GM12878 (cell line): ENCODE measurements at regions not wholly inside any gene's neighbourhood (a gene's known extent, or its start where the extent isn't known, plus 50 kb on each side); places are given as distances from the start of the nearest gene placed in this dataset.

ENCODE experiments used
- ATAC-seq: fragments of 200-7000 bp; cut with Tn5 transposase; 3 replicates; pipeline ENCODE4 v1.9.1; 2020; ENCODE audit warnings: mild to moderate bottlenecking, moderate library complexity
- BruUV-seq: library from RNA; stranded (reverse); fragments of 400-500 nt; replicated peaks from 2 replicates; lab custom pipeline; 2021; lab: Mats Ljungman, UMichigan
- CTCF ChIA-PET: fragments of 300-600 bp; sonication (Branson Sonifier 250); formaldehyde crosslinking; extraction: SDS; loops from one replicate; lab custom pipeline; 2021; ENCODE audit warnings: inconsistent platforms; lab: Yijun Ruan, JAX
- POLR2A ChIA-PET: fragments of 350-600 bp; formaldehyde crosslinking; extraction: SDS; loops from one replicate; lab custom pipeline; 2021; ENCODE audit warnings: inconsistent platforms; lab: Charles Lee
- RAD21 ChIA-PET: fragments of 300-600 bp; sonication (Branson Sonifier 250); formaldehyde crosslinking; loops from one replicate; lab custom pipeline; 2023; ENCODE audit warnings: antibody characterized with exemption; ENCODE audit not compliant: unreplicated experiment; lab: Charles Lee
- SMC1A ChIA-PET: fragments of 300-600 bp; sonication (Branson Sonifier 250); formaldehyde crosslinking; loops from one replicate; lab custom pipeline; 2023; ENCODE audit not compliant: unreplicated experiment, uncharacterized antibody; lab: Charles Lee
- DNase-seq: peaks from one replicate; pipeline ENCODE4 v3.0.0-alpha.2; 2011; ENCODE audit warnings: low read depth, low spot score
- FAIRE-seq: peaks from 3 replicates; lab custom pipeline; 2011; peaks lifted over from hg19 to GRCh38; lab: Jason Lieb, UNC
- H2AFZ ChIP-seq: 2 replicates; pipeline ENCODE4 v1.6.0; 2011; ENCODE audit warnings: low read depth, low read length, control low read depth; ENCODE audit not compliant: control insufficient read depth
- H3K27ac ChIP-seq: 2 replicates; pipeline ENCODE4 v1.5.1; 2011; ENCODE audit warnings: control low read depth; ENCODE audit not compliant: control insufficient read depth, insufficient read depth
- H3K27me3 ChIP-seq, 2 experiments: replicated peaks in 1 of 2; 2 replicates each; pipeline versions ENCODE4 v1.6.0 to v1.6.1; 2011; ENCODE audit warnings: low read length in 1 of 2; ENCODE audit not compliant: control insufficient read depth in 2 of 2, insufficient read depth in 2 of 2
- H3K36me3 ChIP-seq, 2 experiments: 2 replicates each; pipeline ENCODE4 v1.5.1; 2011; ENCODE audit warnings: low read length in 1 of 2; ENCODE audit not compliant: control insufficient read depth in 2 of 2, insufficient read depth in 2 of 2
- H3K4me1 ChIP-seq: 2 replicates; pipeline ENCODE4 v1.6.1; 2011; ENCODE audit warnings: mild to moderate bottlenecking, low read length, moderate library complexity, mixed read lengths; ENCODE audit not compliant: control insufficient read depth, insufficient read depth
- H3K4me2 ChIP-seq: 2 replicates; pipeline ENCODE4 v1.6.0; 2011; ENCODE audit warnings: control low read depth; ENCODE audit not compliant: control insufficient read depth, insufficient read depth
- H3K4me3 ChIP-seq: fragments of 200-600 bp; sonication (generic); 2 replicates; pipeline ENCODE4 v1.5.1; 2016
- H3K79me2 ChIP-seq: 2 replicates; pipeline ENCODE4 v1.6.0; 2011; ENCODE audit warnings: low read length; ENCODE audit not compliant: control insufficient read depth, insufficient read depth
- H3K9ac ChIP-seq: 2 replicates; pipeline ENCODE4 v1.8.0; 2011; ENCODE audit warnings: low read length, control low read depth, mixed read lengths; ENCODE audit not compliant: control insufficient read depth, insufficient read depth
- H3K9me3 ChIP-seq: replicated peaks from 3 replicates; pipeline ENCODE4 v1.5.1; 2011; ENCODE audit warnings: mild to moderate bottlenecking, low read length; ENCODE audit not compliant: control insufficient read depth, insufficient read depth
- H4K20me1 ChIP-seq: 2 replicates; pipeline ENCODE4 v1.6.0; 2011; ENCODE audit not compliant: control insufficient read depth, insufficient read depth
- CHD1 ChIP-seq: IDR thresholded peaks from 2 replicates; pipeline ENCODE4 v1.6.1; 2012; ENCODE audit warnings: low read depth, low read length, improper control_type of control experiment
- CHD4 ChIP-seq: fragments of 200-600 bp; sonication (generic); IDR thresholded peaks from 2 replicates; pipeline ENCODE4 v1.6.1; 2016; ENCODE audit warnings: mild to moderate bottlenecking
- HDGF ChIP-seq: fragments of 450-650 bp; IDR thresholded peaks from 2 replicates; pipeline ENCODE4 v1.6.1; 2016; ENCODE audit warnings: antibody characterized with exemption
- JUND ChIP-seq: IDR thresholded peaks from 2 replicates; pipeline ENCODE4 v1.6.1; 2012; ENCODE audit warnings: low read depth, mild to moderate bottlenecking, low read length, improper control_type of control experiment, moderate library complexity
- KAT2A ChIP-seq: conservative IDR thresholded peaks from 2 replicates; pipeline ENCODE4 v1.6.1; 2011; ENCODE audit warnings: low read depth, low read length; ENCODE audit not compliant: control insufficient read depth
- MYC ChIP-seq: IDR thresholded peaks from 2 replicates; pipeline ENCODE4 v1.6.1; 2011; ENCODE audit warnings: mild to moderate bottlenecking, low read length, moderate library complexity, inconsistent platforms; ENCODE audit not compliant: insufficient read depth, insufficient replicate concordance, insufficient read length, severe bottlenecking
- NFIC ChIP-seq: IDR thresholded peaks from 2 replicates; pipeline ENCODE4 v1.6.1; 2012; ENCODE audit warnings: low read depth, mild to moderate bottlenecking, inconsistent platforms, low read length, moderate library complexity
- PAX5 ChIP-seq: IDR thresholded peaks from 2 replicates; pipeline ENCODE4 v1.6.1; 2011; ENCODE audit warnings: low read depth, low read length, borderline replicate concordance
- PAX8 ChIP-seq: fragments of 450-650 bp; IDR thresholded peaks from 2 replicates; pipeline ENCODE4 v1.6.1; 2017; ENCODE audit warnings: mild to moderate bottlenecking, moderate library complexity
- SUPT20H ChIP-seq: IDR thresholded peaks from 2 replicates; pipeline ENCODE4 v1.6.1; 2011; ENCODE audit warnings: low read depth, mild to moderate bottlenecking, low read length, moderate library complexity, borderline replicate concordance; ENCODE audit not compliant: control insufficient read depth
- YY1 ChIP-seq: IDR thresholded peaks from 2 replicates; pipeline ENCODE4 v1.6.1; 2011; ENCODE audit warnings: low read depth, mild to moderate bottlenecking, low read length
- WGBS: methylation state at CpG from one replicate; pipeline ENCODE4 v1.1.6; 2016; ENCODE audit warnings: low lambda C conversion rate; ENCODE audit not compliant: insufficient replicate concordance, insufficient coverage; ENCODE audit errors: missing lambda C conversion rate; 5-methylcytosine and 5-hydroxymethylcytosine counted together
- in situ Hi-C: fragments of 300-500 bp; cut with MboI; formaldehyde crosslinking; loops from 9 replicates; pipeline ENCODE4 v1.14.3; 2018; ENCODE audit warnings: mixed read lengths
- intact Hi-C: fragments of 100-400 bp; cut with micrococcal nuclease; formaldehyde crosslinking; loops from one replicate; pipeline ENCODE4 v1.14.2; 2022; ENCODE audit not compliant: unreplicated experiment
- TF ChIP-seq, protein P1 (sequence below): fragments of 150-350 bp; IDR thresholded peaks from 2 replicates; pipeline ENCODE4 v1.6.1; 2016; ENCODE audit warnings: low read depth, low read length

- Histone ChIP-seq H3K79me2 (no peaks in the 10 kb centered on the region), H4K20me1 (no peaks in the 10 kb centered on the region), H3K27ac (no peak overlapping the region), H3K9ac (no peak overlapping the region), H3K4me3 (no peak overlapping the region), H3K4me1 (no peaks in the 10 kb centered on the region), H3K36me3 (no peaks in the 10 kb centered on the region), H3K9me3 (no peaks in the 10 kb centered on the region), H2AFZ (no peak overlapping the region), H3K27me3 (no peaks in the 10 kb centered on the region; a peak in 1 of 4 replicates), H3K4me2 (no peak overlapping the region)
- DNase-seq (no peak), FAIRE-seq (no peak), ATAC-seq (no peak)
- ChIA-PET RAD21 (no interaction called here), SMC1A (no interaction called here), POLR2A (no interaction called here), CTCF (no interaction called here)
- 44% methylated on average over 6 of the region's 6 CpGs for WGBS
- TF ChIP-seq SUPT20H (no peak), PAX8 (no peak), MYC (no peak), CHD1 (no peak), JUND (no peak), KAT2A (no peak), YY1 (no peak), PAX5 (no peak), HDGF (no peak), NFIC (no peak), CHD4 (no peak)
- TF ChIP-seq, protein P1, sequence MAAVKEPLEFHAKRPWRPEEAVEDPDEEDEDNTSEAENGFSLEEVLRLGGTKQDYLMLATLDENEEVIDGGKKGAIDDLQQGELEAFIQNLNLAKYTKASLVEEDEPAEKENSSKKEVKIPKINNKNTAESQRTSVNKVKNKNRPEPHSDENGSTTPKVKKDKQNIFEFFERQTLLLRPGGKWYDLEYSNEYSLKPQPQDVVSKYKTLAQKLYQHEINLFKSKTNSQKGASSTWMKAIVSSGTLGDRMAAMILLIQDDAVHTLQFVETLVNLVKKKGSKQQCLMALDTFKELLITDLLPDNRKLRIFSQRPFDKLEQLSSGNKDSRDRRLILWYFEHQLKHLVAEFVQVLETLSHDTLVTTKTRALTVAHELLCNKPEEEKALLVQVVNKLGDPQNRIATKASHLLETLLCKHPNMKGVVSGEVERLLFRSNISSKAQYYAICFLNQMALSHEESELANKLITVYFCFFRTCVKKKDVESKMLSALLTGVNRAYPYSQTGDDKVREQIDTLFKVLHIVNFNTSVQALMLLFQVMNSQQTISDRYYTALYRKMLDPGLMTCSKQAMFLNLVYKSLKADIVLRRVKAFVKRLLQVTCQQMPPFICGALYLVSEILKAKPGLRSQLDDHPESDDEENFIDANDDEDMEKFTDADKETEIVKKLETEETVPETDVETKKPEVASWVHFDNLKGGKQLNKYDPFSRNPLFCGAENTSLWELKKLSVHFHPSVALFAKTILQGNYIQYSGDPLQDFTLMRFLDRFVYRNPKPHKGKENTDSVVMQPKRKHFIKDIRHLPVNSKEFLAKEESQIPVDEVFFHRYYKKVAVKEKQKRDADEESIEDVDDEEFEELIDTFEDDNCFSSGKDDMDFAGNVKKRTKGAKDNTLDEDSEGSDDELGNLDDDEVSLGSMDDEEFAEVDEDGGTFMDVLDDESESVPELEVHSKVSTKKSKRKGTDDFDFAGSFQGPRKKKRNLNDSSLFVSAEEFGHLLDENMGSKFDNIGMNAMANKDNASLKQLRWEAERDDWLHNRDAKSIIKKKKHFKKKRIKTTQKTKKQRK = no peak
- intact Hi-C loops (no loop called here), in situ Hi-C loops (no loop called here)
- BruUV-seq = no TSS peak
These were observed 119.4 kb downstream of the SIPA1L2 start for GRCh38 chr1:232510367-232511110.
